Uterus (tissue), 3 donors: ENCODE measurements at regions not wholly inside any gene's neighbourhood (a gene's known extent, or its start where the extent isn't known, plus 50 kb on each side); places are given as distances from the start of the nearest gene placed in this dataset.

Experiments
- DNase-seq, 2 donors: peaks; one replicate each; pipeline ENCODE4 v3.0.0-alpha.2; 2019 to 2020
- H3K27ac ChIP-seq, 2 donors: fragments of 200-600 bp; sonication (generic); 1 replicate in 1 of 2; 2 replicates in 1 of 2; pipeline ENCODE4 v1.5.1; 2016 to 2018
- H3K27me3 ChIP-seq, 2 donors: fragments of 200-600 bp; sonication (generic); one replicate each; pipeline ENCODE4 v1.5.1; 2018 to 2019; ENCODE audit warnings: control low read depth in 1 of 2
- H3K36me3 ChIP-seq, 2 donors: fragments of 200-600 bp; sonication (generic); one replicate each; pipeline ENCODE4 v1.5.1; 2019; ENCODE audit warnings: control low read depth in 1 of 2
- H3K4me1 ChIP-seq, 2 donors: fragments of 200-600 bp; sonication (generic); one replicate each; pipeline ENCODE4 v1.5.1; 2018 to 2019; ENCODE audit warnings: control low read depth in 1 of 2
- H3K4me3 ChIP-seq, 2 donors: fragments of 200-600 bp; sonication (generic); 1 replicate in 1 of 2; 2 replicates in 1 of 2; pipeline ENCODE4 v1.5.1; 2018 to 2019; ENCODE audit warnings: mild to moderate bottlenecking in 1 of 2
- H3K9me3 ChIP-seq, 2 donors: fragments of 200-600 bp; sonication (generic); one replicate each; pipeline ENCODE4 v1.5.1; 2019; ENCODE audit warnings: control low read depth in 1 of 2
- CTCF ChIP-seq, 4 experiments: fragments of 200-600 bp in 2 of 4; fragments of 450-650 bp in 2 of 4; sonication (generic) in 2 of 4; IDR thresholded peaks; one replicate each; pipeline ENCODE4 v1.5.1; 2016 to 2019; ENCODE audit warnings: antibody characterized with exemption in 4 of 4, mild to moderate bottlenecking in 2 of 4, moderate library complexity in 1 of 4
- POLR2A ChIP-seq, 2 donors: fragments of 450-650 bp; IDR thresholded peaks; one replicate each; pipeline ENCODE4 v1.6.1; 2016; ENCODE audit warnings: antibody characterized with exemption in 2 of 2, mild to moderate bottlenecking in 1 of 2, moderate library complexity in 1 of 2
- intact Hi-C: fragments of 100-400 bp; cut with DNase I; formaldehyde crosslinking; loops from one replicate; pipeline ENCODE4 v1.15.1; 2023; ENCODE audit warnings: low total_unique reads
- donor health status: DM: yes; HTN: yes; CAD: no.

GRCh38 chr11:92781151-92781550, 188.3 kb upstream of the MTNR1B start:
- intact Hi-C loops: no loop called here
- no peak for TF ChIP-seq CTCF (IDR thresholded peaks at IDR 0.05)
- TF ChIP-seq POLR2A (IDR thresholded peaks at IDR 0.05): no peak
- Histone ChIP-seq H3K36me3 (no peaks in the 10 kb centered on the region), H3K4me3 (no peak overlapping the region), H3K4me1 (no peaks in the 10 kb centered on the region), H3K9me3 (no peaks in the 10 kb centered on the region), H3K27me3 (no peaks in the 10 kb centered on the region), H3K27ac (no peak overlapping the region)
- no peak for DNase-seq

DNA sequence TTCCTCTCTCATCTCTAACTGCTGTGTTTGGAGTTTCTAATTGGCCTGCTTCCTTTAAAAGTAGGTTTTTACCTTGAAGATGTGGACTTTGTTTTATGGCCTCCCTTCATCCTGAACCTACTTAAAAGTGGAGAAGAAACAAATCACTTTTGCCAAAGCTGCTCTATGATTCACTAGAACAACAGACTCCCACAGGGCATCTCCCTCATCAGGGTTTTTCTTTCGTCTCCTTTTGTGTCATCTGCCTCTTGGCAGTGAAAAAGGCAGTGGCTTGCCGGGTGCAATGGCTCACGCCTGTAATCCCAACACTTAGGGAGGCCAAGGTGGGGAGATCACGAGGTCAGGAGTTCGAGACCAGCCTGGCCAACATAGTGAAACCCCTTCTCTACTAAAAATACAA, 186.6 kb upstream of the MTNR1B start:
- Histone ChIP-seq H3K9me3 (no peaks in the 10 kb centered on the region), H3K36me3 (no peaks in the 10 kb centered on the region), H3K27me3 (no peaks in the 10 kb centered on the region), H3K4me3 (no peak overlapping the region), H3K27ac (no peak overlapping the region), H3K4me1 (no peaks in the 10 kb centered on the region)
- DNase-seq: no peak
- intact Hi-C loops: no loop called here
- TF ChIP-seq POLR2A (IDR thresholded peaks at IDR 0.05) (no peak), CTCF (IDR thresholded peaks at IDR 0.05) (no peak)

- DNase-seq: no peak
- Histone ChIP-seq H3K4me3 (no peak overlapping the region), H3K27ac (no peak overlapping the region), H3K9me3 (no peaks in the 10 kb centered on the region), H3K36me3 (no peaks in the 10 kb centered on the region), H3K27me3 (no peaks in the 10 kb centered on the region), H3K4me1 (no peaks in the 10 kb centered on the region)
- TF ChIP-seq POLR2A (IDR thresholded peaks at IDR 0.05) (no peak), CTCF (IDR thresholded peaks at IDR 0.05) (no peak)
- intact Hi-C loops: no loop called here
Measured at GRCh38 chr11:92784331-92784730, 185.1 kb upstream of the MTNR1B start.

- H3K27me3 ChIP-seq: no peaks in the 10 kb centered on the region
- H3K4me1 ChIP-seq: no peaks in the 10 kb centered on the region
- H3K4me3 ChIP-seq: no peak overlapping the region
- intact Hi-C loops: no loop called here
- H3K36me3 ChIP-seq: no peaks in the 10 kb centered on the region
- H3K9me3 ChIP-seq: no peaks in the 10 kb centered on the region
- no peak for DNase-seq
- TF ChIP-seq CTCF (IDR thresholded peaks at IDR 0.05) (no peak), POLR2A (IDR thresholded peaks at IDR 0.05) (no peak)
- no peak overlapping the region for H3K27ac ChIP-seq
Measured at GRCh38 chr11:92787638-92788037, 181.8 kb upstream of the MTNR1B start.

- H3K4me1 ChIP-seq: no peaks in the 10 kb centered on the region
- intact Hi-C loops: no loop called here
- H3K4me3 ChIP-seq: no peak overlapping the region
- no peaks in the 10 kb centered on the region for H3K9me3 ChIP-seq
- H3K36me3 ChIP-seq: no peaks in the 10 kb centered on the region
- no peak for DNase-seq
- TF ChIP-seq POLR2A (IDR thresholded peaks at IDR 0.05) (no peak), CTCF (IDR thresholded peaks at IDR 0.05) (no peak)
- H3K27ac ChIP-seq: no peak overlapping the region
- H3K27me3 ChIP-seq: no peaks in the 10 kb centered on the region
Measured at GRCh38 chr11:92789761-92790160, 179.7 kb upstream of the MTNR1B start.
